NB4 (cell line): ENCODE measurements at regions not wholly inside any gene's neighbourhood (a gene's known extent, or its start where the extent isn't known, plus 50 kb on each side); places are given as distances from the start of the nearest gene placed in this dataset.

ENCODE experiments used
- TF ChIP-seq, protein P1 (sequence below): IDR thresholded peaks from 2 replicates; pipeline ENCODE4 v1.6.1; 2011; ENCODE audit warnings: low read depth, low read length
- TF ChIP-seq, protein P2 (sequence below): IDR thresholded peaks from one replicate; pipeline ENCODE4 v1.5.1; 2012; ENCODE audit warnings: low read depth, low read length

- TF ChIP-seq, protein P1, sequence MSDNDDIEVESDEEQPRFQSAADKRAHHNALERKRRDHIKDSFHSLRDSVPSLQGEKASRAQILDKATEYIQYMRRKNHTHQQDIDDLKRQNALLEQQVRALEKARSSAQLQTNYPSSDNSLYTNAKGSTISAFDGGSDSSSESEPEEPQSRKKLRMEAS, result no peak
- TF ChIP-seq, protein P2, sequence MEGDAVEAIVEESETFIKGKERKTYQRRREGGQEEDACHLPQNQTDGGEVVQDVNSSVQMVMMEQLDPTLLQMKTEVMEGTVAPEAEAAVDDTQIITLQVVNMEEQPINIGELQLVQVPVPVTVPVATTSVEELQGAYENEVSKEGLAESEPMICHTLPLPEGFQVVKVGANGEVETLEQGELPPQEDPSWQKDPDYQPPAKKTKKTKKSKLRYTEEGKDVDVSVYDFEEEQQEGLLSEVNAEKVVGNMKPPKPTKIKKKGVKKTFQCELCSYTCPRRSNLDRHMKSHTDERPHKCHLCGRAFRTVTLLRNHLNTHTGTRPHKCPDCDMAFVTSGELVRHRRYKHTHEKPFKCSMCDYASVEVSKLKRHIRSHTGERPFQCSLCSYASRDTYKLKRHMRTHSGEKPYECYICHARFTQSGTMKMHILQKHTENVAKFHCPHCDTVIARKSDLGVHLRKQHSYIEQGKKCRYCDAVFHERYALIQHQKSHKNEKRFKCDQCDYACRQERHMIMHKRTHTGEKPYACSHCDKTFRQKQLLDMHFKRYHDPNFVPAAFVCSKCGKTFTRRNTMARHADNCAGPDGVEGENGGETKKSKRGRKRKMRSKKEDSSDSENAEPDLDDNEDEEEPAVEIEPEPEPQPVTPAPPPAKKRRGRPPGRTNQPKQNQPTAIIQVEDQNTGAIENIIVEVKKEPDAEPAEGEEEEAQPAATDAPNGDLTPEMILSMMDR, result no peak
Measured at GRCh38 chr20:4508773-4509172, 177.5 kb upstream of the PRNP start.
